H1 (cell line): ENCODE measurements at regions not wholly inside any gene's neighbourhood (a gene's known extent, or its start where the extent isn't known, plus 50 kb on each side); places are given as distances from the start of the nearest gene placed in this dataset. TPM values are rescaled to one million over a fixed set of nuclear protein-coding genes. Genes with fewer than 3 reads are reported as not detected.
"Not testable (repeated sequence)": the region's sequence is repeated elsewhere in the genome, so short reads cannot be mapped to it uniquely, and the experiment has no call there.

Experiments
- CTCF ChIA-PET: fragments of 300-600 bp; sonication (Branson Sonifier 250); formaldehyde crosslinking; loops from one replicate; lab custom pipeline; 2021; ENCODE audit not compliant: partially characterized antibody; lab: Charles Lee
- POLR2A ChIA-PET: fragments of 300-600 bp; sonication (Branson Sonifier 250); formaldehyde crosslinking; loops from one replicate; lab custom pipeline; 2021; ENCODE audit warnings: inconsistent platforms; ENCODE audit not compliant: partially characterized antibody; lab: Charles Lee
- DNase-seq, 2 experiments: peaks; one replicate each; pipeline versions ENCODE4 v3.0.0 to v3.0.0-alpha.2; 2010 to 2022; ENCODE audit warnings: low spot score in 2 of 2, low read depth in 1 of 2, mixed read lengths in 1 of 2
- FAIRE-seq: peaks from 2 replicates; lab custom pipeline; 2011; peaks lifted over from hg19 to GRCh38; lab: Jason Lieb, UNC
- H2AFZ ChIP-seq: 2 replicates; pipeline ENCODE4 v1.8.1; 2012; ENCODE audit warnings: low read length, inconsistent platforms
- H2AK5ac ChIP-seq: 2 replicates; pipeline ENCODE4 v1.6.1; 2013; ENCODE audit warnings: low read depth, low read length
- H2BK120ac ChIP-seq: replicated peaks from 2 replicates; pipeline ENCODE3; 2013; ENCODE audit warnings: low read depth, low read length, inconsistent platforms
- H2BK12ac ChIP-seq: 2 replicates; pipeline ENCODE4 v1.6.1; 2013; ENCODE audit warnings: low read depth, low read length
- H2BK15ac ChIP-seq: 2 replicates; pipeline ENCODE4 v1.6.1; 2013; ENCODE audit warnings: low read length
- H2BK20ac ChIP-seq: 2 replicates; pipeline ENCODE4 v1.6.1; 2013; ENCODE audit warnings: low read length
- H2BK5ac ChIP-seq: 2 replicates; pipeline ENCODE4 v1.6.1; 2013; ENCODE audit warnings: low read depth, low read length
- H3K14ac ChIP-seq: 2 replicates; pipeline ENCODE4 v1.6.1; 2013; ENCODE audit warnings: inconsistent platforms; ENCODE audit not compliant: insufficient read length
- H3K18ac ChIP-seq: 2 replicates; pipeline ENCODE4 v1.6.1; 2013; ENCODE audit warnings: low read length; ENCODE audit errors: extremely low read depth
- H3K23ac ChIP-seq: 2 replicates; pipeline ENCODE4 v1.6.1; 2013; ENCODE audit warnings: inconsistent platforms; ENCODE audit not compliant: insufficient read length
- H3K23me2 ChIP-seq: 2 replicates; pipeline ENCODE4 v1.6.1; 2013; ENCODE audit warnings: low read depth, low read length
- H3K27ac ChIP-seq: 2 replicates; pipeline ENCODE4 v1.6.1; 2011; ENCODE audit warnings: low read depth, low read length, inconsistent platforms
- H3K27me3 ChIP-seq, 4 experiments: replicated peaks in 1 of 4; 1 replicate in 1 of 4; 2 replicates in 3 of 4; pipeline versions ENCODE4 v1.6.1 to v1.8.1; 2011 to 2013; ENCODE audit warnings: low read length in 3 of 4, mild to moderate bottlenecking in 3 of 4, inconsistent platforms in 2 of 4, mixed read lengths in 2 of 4, moderate library complexity in 1 of 4; ENCODE audit not compliant: control insufficient read depth in 3 of 4, insufficient read depth in 3 of 4; ENCODE audit errors: extremely low read depth in 1 of 4
- H3K36me3 ChIP-seq, 4 experiments: 2 replicates each; pipeline versions ENCODE4 v1.6.1 to v1.8.1; 2011 to 2013; ENCODE audit warnings: mild to moderate bottlenecking in 4 of 4, low read length in 3 of 4, moderate library complexity in 2 of 4, control low read depth in 1 of 4, inconsistent platforms in 1 of 4; ENCODE audit not compliant: insufficient read depth in 4 of 4, control insufficient read depth in 2 of 4
- H3K4ac ChIP-seq: replicated peaks from 2 replicates; pipeline ENCODE3; 2013; ENCODE audit warnings: low read length, low read depth, mixed read lengths, inconsistent platforms; ENCODE audit not compliant: insufficient read length
- H3K4me1 ChIP-seq, 4 experiments: replicated peaks in 1 of 4; 1 replicate in 1 of 4; 2 replicates in 3 of 4; pipeline versions ENCODE4 v1.6.1 to v1.8.1; 2011 to 2013; ENCODE audit warnings: low read length in 3 of 4, inconsistent platforms in 2 of 4, mixed read lengths in 1 of 4; ENCODE audit not compliant: insufficient read depth in 4 of 4, control insufficient read depth in 3 of 4
- H3K4me2 ChIP-seq, 2 experiments: 2 replicates each; pipeline versions ENCODE4 v1.6.1 to v1.8.1; 2011 to 2013; ENCODE audit warnings: low read depth in 2 of 2, low read length in 2 of 2, control low read depth in 1 of 2, inconsistent platforms in 1 of 2, mild to moderate bottlenecking in 1 of 2; ENCODE audit not compliant: insufficient read depth in 1 of 2
- H3K4me3 ChIP-seq, 4 experiments: fragments of 200-600, 300-600 bp in 1 of 4; sonication (generic), shearing (Covaris generic), sonication (Bioruptor Twin) in 1 of 4; 2 replicates each; pipeline versions ENCODE4 v1.5.1 to v1.8.1; 2011 to 2016; ENCODE audit warnings: low read length in 4 of 4, low read depth in 3 of 4, control low read depth in 2 of 4, inconsistent platforms in 2 of 4, mild to moderate bottlenecking in 2 of 4, mixed read lengths in 1 of 4, moderate library complexity in 1 of 4; ENCODE audit not compliant: insufficient read depth in 2 of 4; ENCODE audit errors: extremely low read depth in 1 of 4
- H3K56ac ChIP-seq: replicated peaks from 2 replicates; pipeline ENCODE3; 2013; ENCODE audit warnings: low read depth, mild to moderate bottlenecking, mixed read lengths, low read length, inconsistent platforms; ENCODE audit not compliant: insufficient read length
- H3K79me1 ChIP-seq: 2 replicates; pipeline ENCODE4 v1.6.1; 2013; ENCODE audit warnings: low read depth, low read length, control low read depth
- H3K79me2 ChIP-seq, 2 experiments: 2 replicates each; pipeline versions ENCODE4 v1.6.1 to v1.8.1; 2012 to 2013; ENCODE audit warnings: low read length in 2 of 2, mild to moderate bottlenecking in 2 of 2, inconsistent platforms in 1 of 2; ENCODE audit not compliant: insufficient read depth in 2 of 2, control insufficient read depth in 1 of 2
- H3K9ac ChIP-seq, 4 experiments: replicated peaks in 1 of 4; 1 replicate in 1 of 4; 2 replicates in 3 of 4; pipeline versions ENCODE4 v1.6.1 to v1.8.1; 2011 to 2013; ENCODE audit warnings: low read depth in 3 of 4, low read length in 3 of 4, control low read depth in 2 of 4, mild to moderate bottlenecking in 2 of 4, moderate library complexity in 2 of 4, inconsistent platforms in 1 of 4; ENCODE audit errors: extremely low read depth in 1 of 4
- H3K9me3 ChIP-seq, 2 experiments: 2 replicates each; pipeline versions ENCODE4 v1.6.1 to v1.8.1; 2012 to 2013; ENCODE audit warnings: mild to moderate bottlenecking in 2 of 2, moderate library complexity in 2 of 2, control low read depth in 1 of 2, inconsistent platforms in 1 of 2, low read depth in 1 of 2, low read length in 1 of 2, mixed read lengths in 1 of 2; ENCODE audit not compliant: insufficient read depth in 2 of 2
- H4K20me1 ChIP-seq, 2 experiments: replicated peaks in 1 of 2; 2 replicates each; pipeline versions ENCODE3 to v1.8.1; 2011 to 2013; ENCODE audit warnings: inconsistent platforms in 2 of 2, low read length in 2 of 2, mild to moderate bottlenecking in 1 of 2; ENCODE audit not compliant: insufficient read depth in 2 of 2, control insufficient read depth in 1 of 2
- H4K5ac ChIP-seq: 2 replicates; pipeline ENCODE4 v1.6.1; 2013; ENCODE audit warnings: low read length, low read depth, mixed read lengths, inconsistent platforms; ENCODE audit not compliant: insufficient read length
- H4K8ac ChIP-seq: 2 replicates; pipeline ENCODE4 v1.8.0; 2013; ENCODE audit warnings: mild to moderate bottlenecking, moderate library complexity, low read length, inconsistent platforms; ENCODE audit not compliant: insufficient read depth; ENCODE audit errors: extremely low read depth
- H4K91ac ChIP-seq: replicated peaks from 2 replicates; pipeline ENCODE3; 2013; ENCODE audit warnings: low read length, mixed read lengths, inconsistent platforms; ENCODE audit not compliant: insufficient read length
- WGBS, 2 experiments: shearing (Covaris generic) in 1 of 2; methylation state at CpG; one replicate each; pipeline versions ENCODE4 v1.1.6 to v1.1.7; 2013 to 2015; ENCODE audit warnings: low lambda C conversion rate in 2 of 2, mixed read lengths in 2 of 2, inconsistent platforms in 1 of 2, low coverage in 1 of 2, missing lambda C conversion rate in 1 of 2; ENCODE audit not compliant: insufficient replicate concordance in 2 of 2, insufficient coverage in 1 of 2, insufficient read length in 1 of 2; ENCODE audit errors: extremely low coverage in 1 of 2, missing lambda C conversion rate in 1 of 2; 5-methylcytosine and 5-hydroxymethylcytosine counted together
- small RNA-seq: library from polyadenylated mRNA; stranded (forward); fragments of <200 nt; extraction: miRNeasy Mini kit (QIAGEN cat#:217004); gene quantifications from one replicate; pipeline ENCODE3, GENCODE V24; 2013; ENCODE audit not compliant: insufficient read depth

- H3K4ac ChIP-seq, H2BK120ac ChIP-seq, H3K9ac ChIP-seq, H3K4me3 ChIP-seq, H4K5ac ChIP-seq, H3K4me1 ChIP-seq, H3K4me2 ChIP-seq, H3K56ac ChIP-seq, H3K9me3 ChIP-seq, H3K36me3 ChIP-seq, H2BK15ac ChIP-seq, H3K23me2 ChIP-seq, H3K27me3 ChIP-seq, H3K14ac ChIP-seq, H2BK20ac ChIP-seq, H2BK12ac ChIP-seq, H4K8ac ChIP-seq, H3K23ac ChIP-seq, H2AFZ ChIP-seq, H3K79me2 ChIP-seq, CTCF ChIA-PET, DNase-seq, H2BK5ac ChIP-seq, H4K91ac ChIP-seq, H3K27ac ChIP-seq, H4K20me1 ChIP-seq, POLR2A ChIA-PET, H3K79me1 ChIP-seq, H2AK5ac ChIP-seq, FAIRE-seq, H3K18ac ChIP-seq: not testable (repeated sequence)
- WGBS, 2 experiments: 99% methylated on average over 10 of the region's 30 CpGs; no CpG with 5 or more reads in 1 of the 2 experiments
Observed at GRCh38 chr2:90360731-90361035, 1669.2 kb downstream of the RPIA start.

Small RNAs in the stretch of these regions (small RNA-seq; reads per million reads assigned to genes)
- not detected for gene AC233263.1
- gene AC233263.2: not detected
- not detected for gene IGKV1D-35
- not detected for gene IGKV2D-19
- gene IGKV2D-36: not detected
- gene IGKV2D-38: not detected
- not detected for gene IGKV3D-25
